HCT116 (cell line): ENCODE measurements at regions not wholly inside any gene's neighbourhood (a gene's known extent, or its start where the extent isn't known, plus 50 kb on each side); places are given as distances from the start of the nearest gene placed in this dataset.
A peak's percentile ranks its signal among the peaks of the same experiment; 100 is the strongest.

ENCODE experiments used
- ATAC-seq: fragments of 200-7000 bp; cut with Tn5 transposase; 2 replicates; pipeline ENCODE4 v1.9.1; 2020; ENCODE audit warnings: mild to moderate bottlenecking, moderate library complexity
- BruUV-seq: library from RNA; stranded (reverse); fragments of 400-500 nt; replicated peaks from 2 replicates; lab custom pipeline; 2021; lab: Mats Ljungman, UMichigan
- CTCF ChIA-PET: fragments of 300-600 bp; sonication (Branson Sonifier 250); formaldehyde crosslinking; loops from one replicate; lab custom pipeline; 2021; ENCODE audit warnings: antibody characterized with exemption; lab: Charles Lee
- POLR2A ChIA-PET: fragments of 300-600, 350-600 bp; sonication (Branson Sonifier 250); formaldehyde crosslinking; loops from one replicate; lab custom pipeline; 2021; ENCODE audit warnings: antibody characterized with exemption; lab: Charles Lee
- RAD21 ChIA-PET, 2 experiments: fragments of 300-600 bp; sonication (Branson Sonifier 250); formaldehyde crosslinking; loops; one replicate each; lab custom pipeline; 2023; ENCODE audit warnings: low total read pairs in 2 of 2; ENCODE audit not compliant: uncharacterized antibody in 2 of 2, unreplicated experiment in 2 of 2, low non-redundant PET in 1 of 2; lab: Charles Lee
- DNase-seq: peaks from one replicate; pipeline ENCODE4 v3.0.0-alpha.2; 2010; ENCODE audit warnings: low read depth, low spot score
- H2AFZ ChIP-seq: fragments of 200-600 bp; shearing (Covaris generic), sonication (generic); 2 replicates; pipeline ENCODE4 v1.6.1; 2017; ENCODE audit warnings: low read depth, mixed run types, mixed read lengths, antibody characterized with exemption, low read length; ENCODE audit not compliant: poor library complexity, severe bottlenecking
- H3K27ac ChIP-seq: 2 replicates; pipeline ENCODE4 v1.5.1; 2012; ENCODE audit warnings: low read depth, low read length
- H3K27me3 ChIP-seq: fragments of 200-600 bp; sonication (generic); 2 replicates; pipeline ENCODE4 v1.6.1; 2016; ENCODE audit warnings: mixed run types, low read length, mixed read lengths; ENCODE audit not compliant: insufficient read depth
- H3K36me3 ChIP-seq, 2 experiments: fragments of 200-500 bp in 1 of 2; fragments of 200-600 bp in 1 of 2; sonication (Bioruptor generic) in 1 of 2; sonication (generic) in 1 of 2; 2 replicates each; pipeline versions ENCODE4 v1.5.1 to v1.6.1; 2014 to 2016; ENCODE audit warnings: low read length in 2 of 2, inconsistent platforms in 1 of 2, mixed read lengths in 1 of 2, mixed run types in 1 of 2; ENCODE audit not compliant: insufficient read depth in 2 of 2, control insufficient read depth in 1 of 2
- H3K4me1 ChIP-seq, 2 experiments: fragments of 200-600 bp in 1 of 2; sonication (generic) in 1 of 2; 2 replicates each; pipeline versions ENCODE4 v1.5.1 to v1.6.1; 2012 to 2017; ENCODE audit warnings: low read length in 2 of 2, inconsistent platforms in 1 of 2, mild to moderate bottlenecking in 1 of 2, mixed read lengths in 1 of 2, mixed run types in 1 of 2, moderate library complexity in 1 of 2; ENCODE audit not compliant: insufficient read depth in 2 of 2, control insufficient read depth in 1 of 2
- H3K4me2 ChIP-seq: fragments of 200-600 bp; sonication (generic); 2 replicates; pipeline ENCODE4 v1.6.1; 2017; ENCODE audit warnings: mixed run types, low read length, mixed read lengths
- H3K4me3 ChIP-seq, 2 experiments: fragments of 200-600 bp in 1 of 2; sonication (generic) in 1 of 2; replicated peaks in 1 of 2; 2 replicates each; pipeline ENCODE4 v1.5.1; 2011 to 2016; ENCODE audit warnings: low read length in 2 of 2, control low read depth in 1 of 2, low read depth in 1 of 2, mild to moderate bottlenecking in 1 of 2, mixed read lengths in 1 of 2, mixed run types in 1 of 2
- H3K79me2 ChIP-seq: fragments of 200-600 bp; sonication (generic); 2 replicates; pipeline ENCODE4 v1.6.1; 2017; ENCODE audit warnings: mild to moderate bottlenecking, mixed run types, low read length, moderate library complexity, mixed read lengths; ENCODE audit not compliant: insufficient read depth
- H3K9ac ChIP-seq: fragments of 200-600 bp; sonication (generic); 2 replicates; pipeline ENCODE4 v1.6.1; 2016; ENCODE audit warnings: low read length, mixed read lengths
- H3K9me2 ChIP-seq: fragments of 200-600 bp; sonication (generic), shearing (Covaris generic); 2 replicates; pipeline ENCODE4 v1.6.1; 2017; ENCODE audit warnings: mixed run types, mild to moderate bottlenecking, moderate library complexity; ENCODE audit not compliant: insufficient read depth
- H3K9me3 ChIP-seq, 2 experiments: fragments of 200-500 bp in 1 of 2; fragments of 200-600 bp in 1 of 2; sonication (Bioruptor generic) in 1 of 2; sonication (generic) in 1 of 2; 2 replicates each; pipeline ENCODE4 v1.6.1; 2014 to 2017; ENCODE audit warnings: low read length in 2 of 2, mixed read lengths in 2 of 2, inconsistent platforms in 1 of 2, low read depth in 1 of 2, mild to moderate bottlenecking in 1 of 2, mixed run types in 1 of 2, moderate library complexity in 1 of 2; ENCODE audit not compliant: control insufficient read depth in 1 of 2, insufficient read depth in 1 of 2
- H4K20me1 ChIP-seq: fragments of 200-600 bp; sonication (generic), shearing (Covaris generic); 2 replicates; pipeline ENCODE4 v1.6.1; 2017; ENCODE audit warnings: mixed run types, mild to moderate bottlenecking, moderate library complexity; ENCODE audit not compliant: insufficient read depth
- CEBPB ChIP-seq: IDR thresholded peaks from 2 replicates; pipeline ENCODE4 v1.6.1; 2012; ENCODE audit warnings: low read depth
- CTCF ChIP-seq, 3 experiments: fragments of 200-600 bp in 1 of 3; sonication (generic) in 1 of 3; IDR thresholded peaks in 2 of 3; conservative IDR thresholded peaks in 1 of 3; 2 replicates each; pipeline ENCODE4 v1.5.1; 2012 to 2017; ENCODE audit warnings: low read depth in 2 of 3, low read length in 2 of 3, antibody characterized with exemption in 1 of 3, borderline replicate concordance in 1 of 3, control low read depth in 1 of 3, mild to moderate bottlenecking in 1 of 3, mixed read lengths in 1 of 3, mixed run types in 1 of 3, moderate library complexity in 1 of 3; ENCODE audit not compliant: insufficient read depth in 1 of 3
- EGR1 ChIP-seq: IDR thresholded peaks from 2 replicates; pipeline ENCODE4 v1.6.1; 2012; ENCODE audit warnings: low read depth
- ELF1 ChIP-seq: IDR thresholded peaks from 2 replicates; pipeline ENCODE4 v1.6.1; 2012; ENCODE audit warnings: low read depth, borderline replicate concordance
- EZH2 ChIP-seq: fragments of 200-600 bp; sonication (generic); IDR thresholded peaks from 2 replicates; pipeline ENCODE4 v1.6.1; 2017; ENCODE audit warnings: antibody characterized with exemption, mixed run types
- EZH2phosphoT487 ChIP-seq: fragments of 200-600 bp; IDR thresholded peaks from 2 replicates; pipeline ENCODE4 v1.6.1; 2018; ENCODE audit warnings: antibody characterized with exemption, borderline replicate concordance
- JUND ChIP-seq: IDR thresholded peaks from 2 replicates; pipeline ENCODE4 v1.6.1; 2012
- RAD21 ChIP-seq: IDR thresholded peaks from 2 replicates; pipeline ENCODE4 v1.6.1; 2012; ENCODE audit warnings: low read depth, mild to moderate bottlenecking
- SIN3A ChIP-seq: IDR thresholded peaks from 2 replicates; pipeline ENCODE4 v1.6.1; 2012; ENCODE audit warnings: low read depth
- SP1 ChIP-seq: IDR thresholded peaks from 2 replicates; pipeline ENCODE4 v1.6.1; 2012; ENCODE audit warnings: low read depth
- YY1 ChIP-seq: IDR thresholded peaks from 2 replicates; pipeline ENCODE4 v1.6.1; 2011; ENCODE audit warnings: low read length, low read depth, moderate library complexity, mild to moderate bottlenecking; ENCODE audit not compliant: insufficient replicate concordance; ENCODE audit errors: extremely low read depth
- intact Hi-C: fragments of 100-400 bp; cut with micrococcal nuclease; formaldehyde crosslinking; loops from 2 replicates; pipeline ENCODE4 v1.10.0; 2022

GRCh38 chr2:234834228-234834923 is 117.4 kb upstream of the SH3BP4 start:
- ChIA-PET CTCF (no interaction called here), POLR2A (no interaction called here), RAD21 (no interaction called here)
- Histone ChIP-seq H3K9ac (no peak overlapping the region), H3K4me3 (no peak overlapping the region), H4K20me1 (no peaks in the 10 kb centered on the region), H3K4me2 (no peak overlapping the region), H3K4me1 (peaks cover 6 to 15% of the 10 kb centered on the region in 2 experiments; a peak in 3 of 4 replicates), H3K79me2 (no peaks in the 10 kb centered on the region), H3K27me3 (no peaks in the 10 kb centered on the region), H3K27ac (no peak overlapping the region), H3K9me2 (no peaks in the 10 kb centered on the region), H2AFZ (peak overlapping the region; percentile 74), H3K9me3 (no peaks in the 10 kb centered on the region), H3K36me3 (no peaks in the 10 kb centered on the region)
- no peak for DNase-seq
- ATAC-seq = no peak
- no peak for TF ChIP-seq JUND
- TF ChIP-seq YY1 = peak; percentile 86
- peak; percentile 37; the same call in 1 of the 2 replicates for TF ChIP-seq EGR1
- TF ChIP-seq SP1 = no peak
- TF ChIP-seq SIN3A = no peak
- TF ChIP-seq RAD21 = no peak
- TF ChIP-seq CEBPB = no peak
- TF ChIP-seq ELF1 = no peak
- TF ChIP-seq EZH2 = no peak
- TF ChIP-seq EZH2phosphoT487 = no peak
- TF ChIP-seq CTCF (IDR thresholded peaks at IDR 0.05 in 2 of 3, conservative IDR thresholded peaks at IDR 0.05 in 1 of 3; ENCODE audit: borderline replicate concordance in 1 of 3, insufficient read depth in 1 of 3, low read depth in 2 of 3, low read length in 2 of 3) = no peak
- intact Hi-C loops = no loop called here
- BruUV-seq = no TSS peak
